ENCODE measurements at regions not wholly inside any gene's neighbourhood (a gene's known extent, or its start where the extent isn't known, plus 50 kb on each side); places are given as distances from the start of the nearest gene placed in this dataset.

- H2AFZ ChIP-seq (replicated peaks): no peak overlapping the region
- Mint-ChIP-seq H3K4me1 (peaks cover 36% of the 10 kb centered on the region), H3K4me3 (no peak overlapping the region), H3K27me3 (ENCODE audit: insufficient read depth, low read depth) (peaks cover 2% of the 10 kb centered on the region), H3K9me3 (no peaks in the 10 kb centered on the region), H3K27ac (no peak overlapping the region), H3K36me3 (no peaks in the 10 kb centered on the region)
- no peaks in the 10 kb centered on the region for H3K27me3 ChIP-seq
- H3K27ac ChIP-seq: no peak overlapping the region
- no peaks in the 10 kb centered on the region for H4K20me1 ChIP-seq (ENCODE audit: low read depth)
- TF ChIP-seq CTCF (IDR thresholded peaks at IDR 0.05) (no peak), EZH2 (IDR thresholded peaks at IDR 0.05) (no peak), EZH2phosphoT487 (IDR thresholded peaks at IDR 0.05) (no peak)
- peaks cover 10% of the 10 kb centered on the region for H3F3A ChIP-seq (ENCODE audit: low read depth)
- H3K4me1 ChIP-seq: peaks cover 12% of the 10 kb centered on the region
- DNase-seq (ENCODE audit: low spot score): no peak
- no peaks in the 10 kb centered on the region for H3K79me2 ChIP-seq (ENCODE audit: low read depth)
- H3K4me3 ChIP-seq: no peak overlapping the region
- no peak overlapping the region for H3K9ac ChIP-seq
- H3K36me3 ChIP-seq: no peaks in the 10 kb centered on the region
- H3K9me3 ChIP-seq (ENCODE audit: low read depth): peaks cover 3% of the 10 kb centered on the region
- no peak overlapping the region for H3K4me2 ChIP-seq
Measured at GRCh38 chr9:28024676-28025075, 451.4 kb upstream of the C9orf72 start.

DNA sequence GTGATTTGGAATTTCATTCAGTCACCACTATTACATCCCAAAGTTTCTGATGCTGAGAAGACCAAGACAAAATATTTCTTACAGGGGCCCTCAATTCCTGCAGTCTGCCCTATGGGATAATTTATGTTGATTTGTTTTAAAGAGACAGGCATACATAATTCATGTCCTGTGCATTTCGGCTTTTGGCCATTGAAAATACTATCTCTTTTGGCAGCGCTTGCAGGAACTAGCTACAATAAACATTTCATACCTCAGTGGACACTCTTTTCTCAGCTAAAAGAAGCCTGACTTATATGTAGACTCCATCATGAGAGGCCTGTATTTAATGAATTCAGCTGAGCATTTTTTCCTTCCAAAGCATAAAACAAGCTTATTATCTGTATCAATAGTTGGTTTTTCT, 451.9 kb upstream of the C9orf72 start:
- no peak for DNase-seq (ENCODE audit: low spot score)
- Mint-ChIP-seq H3K4me3 (no peak overlapping the region), H3K27me3 (ENCODE audit: insufficient read depth, low read depth) (peaks cover 2% of the 10 kb centered on the region), H3K27ac (peak overlapping the region; percentile 35), H3K36me3 (no peaks in the 10 kb centered on the region), H3K9me3 (no peaks in the 10 kb centered on the region), H3K4me1 (peaks cover 31% of the 10 kb centered on the region)
- Histone ChIP-seq H3K36me3 (no peaks in the 10 kb centered on the region), H3K27ac (no peak overlapping the region), H3K9ac (no peak overlapping the region), H3K9me3 (ENCODE audit: low read depth) (peaks cover 3% of the 10 kb centered on the region), H2AFZ (replicated peaks) (no peak overlapping the region), H4K20me1 (ENCODE audit: low read depth) (no peaks in the 10 kb centered on the region), H3F3A (ENCODE audit: low read depth) (peaks cover 5% of the 10 kb centered on the region), H3K4me1 (peaks cover 7% of the 10 kb centered on the region), H3K27me3 (no peaks in the 10 kb centered on the region), H3K79me2 (ENCODE audit: low read depth) (no peaks in the 10 kb centered on the region), H3K4me3 (no peak overlapping the region), H3K4me2 (no peak overlapping the region)
- TF ChIP-seq CTCF (IDR thresholded peaks at IDR 0.05) (no peak), EZH2phosphoT487 (IDR thresholded peaks at IDR 0.05) (no peak), EZH2 (IDR thresholded peaks at IDR 0.05) (no peak)

DNA sequence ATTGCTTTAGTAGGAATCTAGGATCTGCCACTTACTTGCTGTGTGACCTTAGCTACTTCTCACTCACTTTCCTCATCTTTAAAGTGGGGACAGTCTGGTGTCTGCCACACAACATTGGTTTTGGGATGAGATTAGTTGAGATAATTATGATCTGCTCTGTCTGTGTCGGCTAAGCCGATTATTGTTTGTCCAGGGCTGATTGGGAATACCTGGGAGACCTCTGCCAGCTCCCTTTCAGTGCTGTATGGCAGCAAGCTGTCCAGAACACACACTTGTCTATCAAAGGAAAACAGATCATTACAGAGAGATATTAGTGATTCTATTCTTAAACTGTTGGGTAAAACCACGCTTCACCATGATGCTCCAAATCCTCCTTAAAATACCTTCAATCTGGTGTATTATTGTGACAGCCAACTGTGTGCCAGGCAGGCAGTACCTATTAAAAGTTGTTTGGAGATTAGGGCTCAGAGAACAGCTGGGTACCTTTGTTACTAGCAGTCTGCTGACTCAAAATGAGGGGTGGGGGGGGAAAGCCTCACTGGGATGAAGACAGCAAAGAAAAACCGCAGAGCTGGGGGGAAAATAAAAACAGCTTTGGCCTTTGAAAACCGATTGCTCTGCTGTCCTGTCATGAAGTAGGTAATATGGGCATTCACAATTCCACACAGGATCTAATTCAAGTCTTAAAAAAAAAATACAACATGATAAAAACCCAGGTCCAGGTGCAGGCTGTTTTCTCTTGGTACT, 458.4 kb upstream of the C9orf72 start:
- peak overlapping the region; percentile 57 for H3K27ac ChIP-seq
- no peaks in the 10 kb centered on the region for H3K79me2 ChIP-seq (ENCODE audit: low read depth)
- H3K9me3 ChIP-seq (ENCODE audit: low read depth): no peaks in the 10 kb centered on the region
- peak overlapping the region; percentile 41 for H3K4me3 Mint-ChIP-seq
- peak overlapping the region; percentile 15 for H3K4me3 ChIP-seq
- H3K4me1 Mint-ChIP-seq: peaks cover 40% of the 10 kb centered on the region
- peaks cover 51% of the 10 kb centered on the region for H3K4me1 ChIP-seq
- H3K36me3 ChIP-seq: no peaks in the 10 kb centered on the region
- DNase-seq (ENCODE audit: low spot score): peak; percentile 80
- peak overlapping the region; percentile 67 for H3K27ac Mint-ChIP-seq
- peaks cover 7% of the 10 kb centered on the region for H3K27me3 Mint-ChIP-seq (ENCODE audit: insufficient read depth, low read depth)
- H3K9ac ChIP-seq: no peak overlapping the region
- H3K4me2 ChIP-seq: peak overlapping the region; percentile 60
- H3K27me3 ChIP-seq: no peaks in the 10 kb centered on the region
- H4K20me1 ChIP-seq (ENCODE audit: low read depth): no peaks in the 10 kb centered on the region
- H3K36me3 Mint-ChIP-seq: no peaks in the 10 kb centered on the region
- H2AFZ ChIP-seq (replicated peaks): no peak overlapping the region
- no peak for TF ChIP-seq EZH2phosphoT487 (IDR thresholded peaks at IDR 0.05)
- no peak for TF ChIP-seq CTCF (IDR thresholded peaks at IDR 0.05)
- no peak for TF ChIP-seq EZH2 (IDR thresholded peaks at IDR 0.05)
- H3F3A ChIP-seq (ENCODE audit: low read depth): peaks cover 34% of the 10 kb centered on the region
- H3K9me3 Mint-ChIP-seq: no peaks in the 10 kb centered on the region

Measured in neural progenitor cell (in vitro differentiated cells).